Neuronal stem cell (in vitro differentiated cells): ENCODE measurements at regions not wholly inside any gene's neighbourhood (a gene's known extent, or its start where the extent isn't known, plus 50 kb on each side); places are given as distances from the start of the nearest gene placed in this dataset.
"Not testable (repeated sequence)": the region's sequence is repeated elsewhere in the genome, so short reads cannot be mapped to it uniquely, and the experiment has no call there.

ENCODE experiments used
- DNase-seq: peaks from one replicate; pipeline ENCODE4 v3.0.0-alpha.2; 2013; ENCODE audit warnings: low spot score
- H2AFZ ChIP-seq: one replicate; pipeline ENCODE4 v1.6.1; 2013; ENCODE audit warnings: mild to moderate bottlenecking, low read length, inconsistent platforms
- H2AK5ac ChIP-seq: 2 replicates; pipeline ENCODE4 v1.6.1; 2013; ENCODE audit warnings: low read depth, mild to moderate bottlenecking, inconsistent platforms, low read length, moderate library complexity, mixed read lengths
- H2BK120ac ChIP-seq: 2 replicates; pipeline ENCODE4 v1.6.1; 2013; ENCODE audit warnings: low read depth, mild to moderate bottlenecking, inconsistent platforms, low read length, moderate library complexity, mixed read lengths
- H2BK12ac ChIP-seq: one replicate; pipeline ENCODE4 v1.6.1; 2013; ENCODE audit warnings: low read length, inconsistent platforms
- H2BK15ac ChIP-seq: 2 replicates; pipeline ENCODE4 v1.6.1; 2013; ENCODE audit warnings: mild to moderate bottlenecking, low read length, inconsistent platforms, mixed read lengths
- H2BK5ac ChIP-seq: one replicate; pipeline ENCODE4 v1.6.1; 2013; ENCODE audit warnings: inconsistent platforms, mild to moderate bottlenecking, low read length, moderate library complexity
- H3K14ac ChIP-seq: one replicate; pipeline ENCODE4 v1.6.1; 2013; ENCODE audit warnings: low read length, inconsistent platforms
- H3K18ac ChIP-seq: 2 replicates; pipeline ENCODE4 v1.6.1; 2013; ENCODE audit warnings: low read length, inconsistent platforms
- H3K23ac ChIP-seq: 2 replicates; pipeline ENCODE4 v1.6.1; 2013; ENCODE audit warnings: low read depth, mild to moderate bottlenecking, mixed read lengths, low read length, inconsistent platforms; ENCODE audit not compliant: poor library complexity
- H3K27ac ChIP-seq: replicated peaks from 3 replicates; pipeline ENCODE4 v1.5.1; 2013; ENCODE audit warnings: low read length, inconsistent platforms
- H3K27me3 ChIP-seq, 3 experiments: 2 replicates each; pipeline ENCODE4 v1.6.1; 2013; ENCODE audit warnings: low read length in 3 of 3, mild to moderate bottlenecking in 2 of 3, inconsistent platforms in 1 of 3, low read depth in 1 of 3, mixed read lengths in 1 of 3, moderate library complexity in 1 of 3; ENCODE audit not compliant: control insufficient read depth in 3 of 3, insufficient read depth in 3 of 3
- H3K36me3 ChIP-seq, 2 donors: replicated peaks in 1 of 2; 2 replicates each; pipeline ENCODE4 v1.6.1; 2013; ENCODE audit warnings: low read length in 2 of 2; ENCODE audit not compliant: control insufficient read depth in 2 of 2, insufficient read depth in 2 of 2
- H3K4ac ChIP-seq: 2 replicates; pipeline ENCODE4 v1.6.1; 2013; ENCODE audit warnings: inconsistent platforms, mild to moderate bottlenecking, low read length, moderate library complexity
- H3K4me1 ChIP-seq, 2 donors: 1 replicate in 1 of 2; 2 replicates in 1 of 2; pipeline ENCODE4 v1.6.1; 2013; ENCODE audit warnings: low read length in 2 of 2, low read depth in 1 of 2; ENCODE audit not compliant: control insufficient read depth in 2 of 2, insufficient read depth in 1 of 2
- H3K4me2 ChIP-seq: one replicate; pipeline ENCODE4 v1.6.1; 2013; ENCODE audit warnings: mild to moderate bottlenecking, low read length, inconsistent platforms; ENCODE audit not compliant: insufficient read depth, poor library complexity, severe bottlenecking
- H3K4me3 ChIP-seq, 2 donors: 2 replicates each; pipeline ENCODE4 v1.5.1; 2013; ENCODE audit warnings: low read length in 2 of 2, mild to moderate bottlenecking in 2 of 2, inconsistent platforms in 1 of 2, moderate library complexity in 1 of 2
- H3K79me1 ChIP-seq: one replicate; pipeline ENCODE4 v1.6.1; 2013; ENCODE audit warnings: low read depth, mild to moderate bottlenecking, inconsistent platforms, low read length, moderate library complexity
- H3K9ac ChIP-seq: one replicate; pipeline ENCODE4 v1.6.1; 2013; ENCODE audit warnings: mild to moderate bottlenecking, low read depth, low read length, inconsistent platforms; ENCODE audit not compliant: poor library complexity
- H3K9me3 ChIP-seq, 2 donors: replicated peaks in 1 of 2; 2 replicates each; pipeline versions ENCODE3 to v1.6.1; 2013; ENCODE audit warnings: low read length in 2 of 2, mild to moderate bottlenecking in 2 of 2, inconsistent platforms in 1 of 2, low read depth in 1 of 2, mixed read lengths in 1 of 2, moderate library complexity in 1 of 2; ENCODE audit not compliant: control insufficient read depth in 2 of 2, insufficient read depth in 1 of 2
- H4K8ac ChIP-seq: one replicate; pipeline ENCODE4 v1.6.1; 2013; ENCODE audit warnings: low read depth, mild to moderate bottlenecking, inconsistent platforms, low read length, moderate library complexity
- H4K91ac ChIP-seq: one replicate; pipeline ENCODE4 v1.6.1; 2013; ENCODE audit warnings: low read length, low read depth, mild to moderate bottlenecking, inconsistent platforms; ENCODE audit not compliant: poor library complexity
- WGBS, 2 donors: extraction: QIAGEN DNeasy Blood & Tissue Kit; methylation state at CpG; one replicate each; pipeline ENCODE4 v1.1.7; 2013; ENCODE audit warnings: missing lambda C conversion rate in 2 of 2, mixed read lengths in 1 of 2; ENCODE audit not compliant: insufficient read length in 2 of 2, insufficient replicate concordance in 1 of 2; ENCODE audit errors: extremely low coverage in 2 of 2; 5-methylcytosine and 5-hydroxymethylcytosine counted together

DNA sequence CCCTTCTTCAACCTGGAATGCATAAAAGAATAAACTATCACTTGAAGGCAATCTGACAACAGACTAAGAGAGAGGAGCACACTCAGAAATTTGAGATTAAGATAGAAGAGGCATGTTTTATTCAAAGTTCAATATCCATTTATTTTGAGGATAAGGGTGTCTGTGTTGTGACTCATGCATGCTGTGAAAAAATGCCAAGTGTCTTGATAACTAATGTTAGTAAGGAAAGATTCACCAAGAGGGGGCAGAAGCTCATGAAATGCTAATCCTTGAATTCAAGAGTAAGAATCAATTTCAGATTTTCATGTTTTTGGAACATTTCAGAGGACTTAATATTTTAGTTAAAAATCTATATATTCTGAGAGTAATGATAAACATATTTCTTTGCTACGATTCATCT is 94.0 kb downstream of the IFI44 start:
- no peak overlapping the region for H4K91ac ChIP-seq
- no peak overlapping the region for H2BK120ac ChIP-seq
- H3K27ac ChIP-seq, result no peak overlapping the region
- no peak overlapping the region for H2BK5ac ChIP-seq
- H2AK5ac ChIP-seq, result no peak overlapping the region
- H3K9ac ChIP-seq, result no peak overlapping the region
- WGBS, 2 donors, result no CpG with 5 or more reads among the region's 1 CpG
- no peak overlapping the region for H2AFZ ChIP-seq
- no peak overlapping the region for H3K23ac ChIP-seq
- H4K8ac ChIP-seq, result no peak overlapping the region
- no peaks in the 10 kb centered on the region for H3K36me3 ChIP-seq
- H2BK12ac ChIP-seq, result no peak overlapping the region
- no peak overlapping the region for H3K4ac ChIP-seq
- no peaks in the 10 kb centered on the region for H3K79me1 ChIP-seq
- H3K18ac ChIP-seq, result no peak overlapping the region
- no peaks in the 10 kb centered on the region for H3K9me3 ChIP-seq
- H3K14ac ChIP-seq, result no peak overlapping the region
- no peaks in the 10 kb centered on the region for H3K27me3 ChIP-seq
- no peak overlapping the region for H3K4me2 ChIP-seq
- H2BK15ac ChIP-seq, result no peak overlapping the region
- H3K4me1 ChIP-seq, result no peaks in the 10 kb centered on the region
- no peak for DNase-seq
- H3K4me3 ChIP-seq, result no peak overlapping the region

DNA sequence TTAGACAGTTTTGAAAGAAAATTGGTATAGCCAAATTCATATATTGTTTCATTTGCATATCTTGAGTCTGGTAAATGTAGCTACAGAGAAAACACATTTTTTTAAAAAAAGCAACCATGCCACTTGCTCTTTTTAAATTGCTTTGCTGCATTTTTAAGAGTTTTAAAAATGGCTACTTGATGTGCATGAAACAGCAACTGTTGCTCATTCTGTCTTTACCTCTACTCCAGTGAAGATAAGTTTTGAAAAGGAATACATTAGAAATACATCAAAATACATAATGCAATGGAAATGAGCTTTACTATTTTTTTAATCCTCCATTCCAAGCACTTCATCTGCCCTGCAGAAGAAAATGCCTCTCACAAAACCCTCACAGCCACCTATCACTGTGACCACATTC is 95.5 kb downstream of the IFI44 start:
- no peak overlapping the region for H3K4ac ChIP-seq
- no peak overlapping the region for H3K18ac ChIP-seq
- H3K9ac ChIP-seq, result no peak overlapping the region
- H3K4me2 ChIP-seq, result no peak overlapping the region
- no peak overlapping the region for H2BK120ac ChIP-seq
- H4K8ac ChIP-seq, result no peak overlapping the region
- no peaks in the 10 kb centered on the region for H3K9me3 ChIP-seq
- DNase-seq, result no peak
- no peaks in the 10 kb centered on the region for H3K79me1 ChIP-seq
- H3K27me3 ChIP-seq, result no peaks in the 10 kb centered on the region
- no peak overlapping the region for H2BK12ac ChIP-seq
- no peak overlapping the region for H3K4me3 ChIP-seq
- H3K14ac ChIP-seq, result no peak overlapping the region
- no peak overlapping the region for H2AFZ ChIP-seq
- no peak overlapping the region for H4K91ac ChIP-seq
- no peak overlapping the region for H2BK15ac ChIP-seq
- H3K27ac ChIP-seq, result no peak overlapping the region
- H3K23ac ChIP-seq, result no peak overlapping the region
- no peaks in the 10 kb centered on the region for H3K36me3 ChIP-seq
- no peak overlapping the region for H2AK5ac ChIP-seq
- H2BK5ac ChIP-seq, result no peak overlapping the region
- no peaks in the 10 kb centered on the region for H3K4me1 ChIP-seq

DNA sequence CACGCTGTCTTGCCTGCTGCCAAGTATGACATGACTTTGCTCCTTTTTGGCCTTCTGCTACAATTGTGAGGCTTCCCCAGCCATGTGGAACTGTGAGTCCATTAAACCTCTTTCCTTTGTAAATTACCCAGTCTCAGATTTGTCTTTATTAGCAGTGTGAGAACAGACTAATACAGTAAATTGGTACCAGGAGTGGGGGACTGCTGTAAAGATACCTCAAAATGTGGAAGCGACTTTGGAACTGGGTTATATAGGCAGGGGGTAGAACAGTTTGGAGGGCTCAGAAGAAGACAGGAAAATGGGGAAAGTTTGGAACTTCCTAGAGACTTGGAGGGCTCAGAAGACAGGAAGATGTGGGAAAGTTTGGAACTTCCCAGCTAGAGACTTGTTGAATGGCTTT is 104.0 kb downstream of the IFI44 start:
- not testable (repeated sequence) for H3K79me1 ChIP-seq, H3K14ac ChIP-seq, H2BK12ac ChIP-seq, H3K4ac ChIP-seq, H3K23ac ChIP-seq, H2BK15ac ChIP-seq, H2BK5ac ChIP-seq, H4K91ac ChIP-seq, H4K8ac ChIP-seq, H2BK120ac ChIP-seq, H3K4me3 ChIP-seq, H2AK5ac ChIP-seq, H3K27ac ChIP-seq, DNase-seq, H3K18ac ChIP-seq, H3K4me1 ChIP-seq, H3K36me3 ChIP-seq, H3K4me2 ChIP-seq, H3K27me3 ChIP-seq, H2AFZ ChIP-seq, H3K9ac ChIP-seq, H3K9me3 ChIP-seq
- no CpG with 5 or more reads among the region's 2 CpGs for WGBS, 2 donors

DNA sequence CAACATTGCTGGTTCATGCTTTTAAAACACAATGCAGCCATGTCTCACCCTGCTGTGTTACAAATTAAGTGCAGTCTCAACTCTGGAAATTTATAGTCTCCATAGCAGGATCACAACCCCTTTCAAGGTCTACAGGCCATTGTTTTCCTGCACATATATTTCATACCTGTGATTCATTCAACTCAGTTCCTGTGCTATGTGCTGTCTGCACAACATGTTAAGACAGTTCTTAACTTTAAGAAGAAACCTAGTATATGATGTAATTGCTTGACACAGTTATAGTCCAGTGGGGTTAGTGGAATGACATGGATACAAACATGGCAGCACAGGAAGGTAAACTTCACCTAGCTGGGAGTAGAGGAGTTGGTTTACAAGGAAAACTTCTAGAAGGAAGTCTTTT is 106.4 kb downstream of the IFI44 start:
- Histone ChIP-seq H4K8ac (no peak overlapping the region), H2AFZ (no peak overlapping the region), H2BK5ac (no peak overlapping the region), H2BK120ac (no peak overlapping the region), H2AK5ac (no peak overlapping the region), H3K18ac (no peak overlapping the region), H3K36me3 (no peaks in the 10 kb centered on the region), H4K91ac (no peak overlapping the region), H2BK12ac (no peak overlapping the region), H3K14ac (no peak overlapping the region), H3K23ac (no peak overlapping the region), H3K79me1 (no peaks in the 10 kb centered on the region), H3K4me3 (no peak overlapping the region), H2BK15ac (no peak overlapping the region), H3K4me2 (no peak overlapping the region), H3K27ac (no peak overlapping the region), H3K4ac (no peak overlapping the region), H3K4me1 (no peaks in the 10 kb centered on the region), H3K27me3 (no peaks in the 10 kb centered on the region), H3K9ac (no peak overlapping the region), H3K9me3 (no peaks in the 10 kb centered on the region)
- no peak for DNase-seq
